Activated CD4-positive, alpha-beta T cell treated with anti-CD3 and anti-CD28 coated beads, Interleukin-2, amount 10 ng/mL, durations not matched to agents 24 days and 14 days (primary cell): ENCODE measurements at regions not wholly inside any gene's neighbourhood (a gene's known extent, or its start where the extent isn't known, plus 50 kb on each side); places are given as distances from the start of the nearest gene placed in this dataset.
A peak's percentile ranks its signal among the peaks of the same experiment; 100 is the strongest.

Experiments
- DNase-seq: peaks from one replicate; pipeline ENCODE4 v3.0.0; 2022
- H3K27ac Mint-ChIP-seq: one replicate; pipeline ENCODE4 v1.8.0; 2022; ENCODE audit warnings: mild to moderate bottlenecking, mixed read lengths
- H3K27me3 Mint-ChIP-seq: one replicate; pipeline ENCODE4 v1.8.0; 2022; ENCODE audit warnings: mixed read lengths
- H3K36me3 Mint-ChIP-seq: one replicate; pipeline ENCODE4 v1.8.0; 2022; ENCODE audit warnings: low read depth, mild to moderate bottlenecking, mixed read lengths
- H3K4me1 Mint-ChIP-seq: one replicate; pipeline ENCODE4 v1.8.0; 2021; ENCODE audit warnings: mixed read lengths
- H3K4me3 Mint-ChIP-seq: one replicate; pipeline ENCODE4 v1.8.0; 2022; ENCODE audit warnings: mild to moderate bottlenecking, moderate library complexity, mixed read lengths
- H3K9me3 Mint-ChIP-seq: one replicate; pipeline ENCODE4 v1.8.0; 2021; ENCODE audit warnings: mixed read lengths
- intact Hi-C: fragments of 100-400 bp; cut with micrococcal nuclease; formaldehyde crosslinking; loops from one replicate; pipeline ENCODE4 v1.15.1; 2023

- no peak for DNase-seq
- H3K36me3 Mint-ChIP-seq: no peaks in the 10 kb centered on the region
- H3K27me3 Mint-ChIP-seq: peaks cover 19% of the 10 kb centered on the region
- no peak overlapping the region for H3K27ac Mint-ChIP-seq
- H3K9me3 Mint-ChIP-seq: peaks cover 15% of the 10 kb centered on the region
- H3K4me1 Mint-ChIP-seq: no peaks in the 10 kb centered on the region
- H3K4me3 Mint-ChIP-seq: no peak overlapping the region
- intact Hi-C loops: no loop called here
Observed at GRCh38 chr9:7549249-7549648, 250.3 kb downstream of the DMAC1 start.

- peaks cover under 1% of the 10 kb centered on the region for H3K9me3 Mint-ChIP-seq
- H3K36me3 Mint-ChIP-seq: no peaks in the 10 kb centered on the region
- no peak overlapping the region for H3K4me3 Mint-ChIP-seq
- H3K27me3 Mint-ChIP-seq: peaks cover 13% of the 10 kb centered on the region
- H3K27ac Mint-ChIP-seq: no peak overlapping the region
- no peak for DNase-seq
- no peaks in the 10 kb centered on the region for H3K4me1 Mint-ChIP-seq
- intact Hi-C loops: no loop called here
Observed at GRCh38 chr9:7546261-7546660, 253.3 kb downstream of the DMAC1 start.

- no peak for DNase-seq
- no peaks in the 10 kb centered on the region for H3K9me3 Mint-ChIP-seq
- H3K4me3 Mint-ChIP-seq: no peak overlapping the region
- H3K27me3 Mint-ChIP-seq: peaks cover 16% of the 10 kb centered on the region
- H3K4me1 Mint-ChIP-seq: no peaks in the 10 kb centered on the region
- intact Hi-C loops: no loop called here
- H3K27ac Mint-ChIP-seq: no peak overlapping the region
- no peaks in the 10 kb centered on the region for H3K36me3 Mint-ChIP-seq
Observed at GRCh38 chr9:7545371-7546165, 254.0 kb downstream of the DMAC1 start.

- Mint-ChIP-seq H3K9me3 (no peaks in the 10 kb centered on the region), H3K4me1 (peaks cover 2% of the 10 kb centered on the region), H3K27me3 (peaks cover 15% of the 10 kb centered on the region), H3K4me3 (no peak overlapping the region), H3K27ac (no peak overlapping the region), H3K36me3 (no peaks in the 10 kb centered on the region)
- intact Hi-C loops: no loop called here
- peak; percentile 38 for DNase-seq
Observed at GRCh38 chr9:7542693-7543092, 256.9 kb downstream of the DMAC1 start.

GRCh38 chr9:7542126-7542525, 257.5 kb downstream of the DMAC1 start:
- DNase-seq: no peak
- Mint-ChIP-seq H3K36me3 (no peaks in the 10 kb centered on the region), H3K27ac (no peak overlapping the region)

GRCh38 chr9:7536310-7536939, 263.2 kb downstream of the DMAC1 start:
- Mint-ChIP-seq H3K27ac (no peak overlapping the region), H3K27me3 (peaks cover 7% of the 10 kb centered on the region), H3K9me3 (peaks cover 10% of the 10 kb centered on the region), H3K4me3 (no peak overlapping the region), H3K4me1 (peaks cover 32% of the 10 kb centered on the region), H3K36me3 (no peaks in the 10 kb centered on the region)
- intact Hi-C loops: loop anchor here (1.0 to 5.0 kb wide), 5 partner anchors 134 to 710 kb away; no protein-coding TSS in a partner anchor
- DNase-seq: peak; percentile 84

More at GRCh38 chr9:7542126-7542525, 257.5 kb downstream of the DMAC1 start:
- Mint-ChIP-seq H3K4me1 (peaks cover 2% of the 10 kb centered on the region), H3K9me3 (no peaks in the 10 kb centered on the region), H3K4me3 (no peak overlapping the region), H3K27me3 (peaks cover 15% of the 10 kb centered on the region)
- intact Hi-C loops: no loop called here

GRCh38 chr9:7534211-7534935, 265.2 kb downstream of the DMAC1 start:
- Mint-ChIP-seq H3K36me3 (no peaks in the 10 kb centered on the region), H3K4me1 (peaks cover 37% of the 10 kb centered on the region), H3K9me3 (peaks cover 21% of the 10 kb centered on the region), H3K27ac (peak overlapping the region; percentile 86), H3K27me3 (peaks cover 9% of the 10 kb centered on the region), H3K4me3 (peak overlapping the region; percentile 37)
- intact Hi-C loops: no loop called here
- peak; percentile 67 for DNase-seq

GRCh38 chr9:7533376-7534090, 266.0 kb downstream of the DMAC1 start:
- Mint-ChIP-seq H3K27ac (peak overlapping the region; percentile 86), H3K4me1 (peaks cover 39% of the 10 kb centered on the region), H3K4me3 (peak overlapping the region; percentile 37), H3K9me3 (peaks cover 24% of the 10 kb centered on the region), H3K27me3 (peaks cover 14% of the 10 kb centered on the region), H3K36me3 (no peaks in the 10 kb centered on the region)
- intact Hi-C loops: no loop called here
- DNase-seq: no peak

- Mint-ChIP-seq H3K27ac (no peak overlapping the region), H3K4me1 (no peaks in the 10 kb centered on the region), H3K4me3 (no peak overlapping the region), H3K36me3 (no peaks in the 10 kb centered on the region), H3K27me3 (peaks cover 25% of the 10 kb centered on the region), H3K9me3 (no peaks in the 10 kb centered on the region)
- peak; percentile 27 for DNase-seq
- intact Hi-C loops: no loop called here
Observed at GRCh38 chr9:7523426-7524043, 276.0 kb downstream of the DMAC1 start.

GRCh38 chr9:7520396-7520795, 279.2 kb downstream of the DMAC1 start:
- Mint-ChIP-seq H3K27ac (no peak overlapping the region), H3K9me3 (no peaks in the 10 kb centered on the region), H3K4me3 (no peak overlapping the region), H3K36me3 (no peaks in the 10 kb centered on the region), H3K27me3 (peaks cover 21% of the 10 kb centered on the region), H3K4me1 (no peaks in the 10 kb centered on the region)
- no peak for DNase-seq
- intact Hi-C loops: no loop called here

GRCh38 chr9:7516376-7516775, 283.2 kb downstream of the DMAC1 start:
- peaks cover 16% of the 10 kb centered on the region for H3K27me3 Mint-ChIP-seq
- H3K9me3 Mint-ChIP-seq: no peaks in the 10 kb centered on the region
- H3K27ac Mint-ChIP-seq: no peak overlapping the region
- no peaks in the 10 kb centered on the region for H3K36me3 Mint-ChIP-seq
- H3K4me1 Mint-ChIP-seq: no peaks in the 10 kb centered on the region
- no peak overlapping the region for H3K4me3 Mint-ChIP-seq
- no peak for DNase-seq
- intact Hi-C loops: no loop called here

- Mint-ChIP-seq H3K9me3 (no peaks in the 10 kb centered on the region), H3K36me3 (no peaks in the 10 kb centered on the region), H3K4me1 (no peaks in the 10 kb centered on the region), H3K4me3 (no peak overlapping the region), H3K27me3 (peaks cover 7% of the 10 kb centered on the region), H3K27ac (no peak overlapping the region)
- intact Hi-C loops: no loop called here
- DNase-seq: no peak
Observed at GRCh38 chr9:7510199-7510598, 289.4 kb downstream of the DMAC1 start.

- Mint-ChIP-seq H3K27me3 (peaks cover 7% of the 10 kb centered on the region), H3K9me3 (no peaks in the 10 kb centered on the region), H3K4me3 (no peak overlapping the region), H3K4me1 (no peaks in the 10 kb centered on the region), H3K27ac (no peak overlapping the region), H3K36me3 (no peaks in the 10 kb centered on the region)
- DNase-seq: no peak
- intact Hi-C loops: no loop called here
Observed at GRCh38 chr9:7509576-7510145, 289.9 kb downstream of the DMAC1 start.
